ENCODE measurements at regions not wholly inside any gene's neighbourhood (a gene's known extent, or its start where the extent isn't known, plus 50 kb on each side); places are given as distances from the start of the nearest gene placed in this dataset.

DNA sequence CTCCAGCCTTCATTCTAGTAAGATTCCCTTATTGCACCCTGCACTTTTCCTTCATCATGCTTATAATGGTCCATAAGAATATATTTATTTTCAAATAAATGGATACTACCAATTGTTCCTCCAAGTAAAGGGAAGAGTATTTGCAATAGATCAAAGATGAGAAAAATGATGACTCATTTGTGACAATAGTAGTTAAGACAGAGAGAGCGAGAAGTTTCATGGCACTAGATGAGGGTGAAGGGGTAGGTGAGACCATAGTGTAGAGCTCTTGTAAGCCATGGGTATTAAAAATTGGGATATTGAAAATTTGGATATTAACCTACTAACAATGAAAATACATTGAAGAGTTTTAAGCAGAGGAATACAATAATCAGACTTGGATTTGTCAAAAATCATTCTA lies 404.6 kb downstream of the EFNA5 start:
- DNase-seq (ENCODE audit: low read depth in 4 of 4, low spot score in 3 of 4) = no peak

DNA sequence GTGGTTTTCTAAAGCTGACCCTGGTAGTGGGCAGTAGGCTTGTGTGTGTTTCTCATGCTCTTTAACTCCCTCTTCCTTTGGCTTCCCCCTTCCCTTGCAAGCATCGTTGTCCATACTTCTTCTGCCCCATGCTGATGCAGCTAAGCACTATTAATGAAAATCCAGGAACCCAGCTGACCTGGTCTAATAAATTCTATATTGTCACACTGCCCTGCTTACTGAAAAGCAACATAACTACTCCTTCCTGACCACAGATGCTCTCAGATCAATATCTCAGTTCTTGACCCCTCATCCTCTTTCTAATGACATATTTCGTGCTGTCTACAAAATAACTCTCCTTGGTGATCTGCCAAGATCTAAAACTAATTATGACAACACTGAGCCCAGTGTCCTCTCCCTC lies 405.5 kb downstream of the EFNA5 start:
- no peak for DNase-seq (ENCODE audit: low read depth in 4 of 4, low spot score in 3 of 4)

DNA sequence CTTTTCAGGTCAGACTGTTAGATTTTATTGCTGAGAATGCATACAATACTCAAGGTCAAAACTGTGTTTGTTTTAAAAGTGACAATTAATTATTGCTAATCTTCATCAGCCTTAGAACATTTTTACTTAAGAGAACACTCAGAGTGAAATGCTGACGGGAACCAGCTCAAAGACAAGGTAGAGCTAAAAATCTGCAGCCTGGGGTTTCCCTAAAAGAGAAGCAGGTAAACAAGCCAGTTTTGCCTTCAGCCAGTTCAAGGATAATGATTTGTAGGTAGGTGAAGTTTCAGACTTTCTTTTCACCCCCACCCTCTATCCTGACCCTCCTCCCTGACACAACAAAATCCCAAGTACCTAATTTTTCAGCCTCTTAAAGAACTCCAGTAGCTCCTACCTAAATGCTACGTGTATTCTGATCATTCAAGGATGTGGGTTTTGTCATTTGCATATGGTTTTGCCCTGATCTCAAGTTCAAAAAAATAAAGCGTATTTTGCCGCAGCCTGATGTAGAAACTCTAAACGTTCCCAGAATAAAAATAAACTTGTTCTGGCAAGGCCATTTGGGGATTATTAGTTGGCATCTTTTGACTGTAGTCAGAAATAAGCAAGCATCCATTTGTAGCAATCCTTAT lies 407.2 kb downstream of the EFNA5 start:
- no peak for DNase-seq (ENCODE audit: low read depth in 4 of 4, low spot score in 3 of 4)

DNA sequence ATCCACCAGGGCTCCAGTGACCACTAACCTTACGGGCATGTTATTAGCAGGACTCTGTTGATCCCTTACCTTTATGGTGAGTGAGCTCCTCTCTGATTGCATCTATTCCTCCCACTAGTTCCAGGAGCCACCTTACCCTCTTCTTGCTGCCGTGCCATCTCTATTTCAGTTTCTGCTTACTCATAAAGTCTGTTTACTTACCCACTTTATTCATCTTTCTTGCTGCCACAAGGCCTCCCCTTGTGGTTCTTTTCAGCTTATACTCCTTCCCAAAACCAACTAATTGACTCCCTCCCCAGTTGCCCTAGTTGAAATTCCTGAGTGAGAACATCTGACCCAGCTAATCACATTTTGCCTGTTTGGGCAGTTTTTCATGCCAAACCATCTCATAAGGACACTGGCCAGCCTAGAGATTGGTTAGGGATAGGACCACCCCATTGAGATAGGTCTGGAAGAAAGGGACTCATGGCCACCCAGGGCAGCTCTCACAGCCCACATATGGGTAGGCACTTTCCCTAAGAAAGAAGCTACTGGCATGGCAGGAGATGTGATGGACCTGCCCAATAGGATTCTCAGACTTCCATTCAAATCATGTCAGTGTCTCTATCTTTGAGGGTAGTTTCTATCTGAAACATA lies 412.7 kb downstream of the EFNA5 start:
- DNase-seq (ENCODE audit: low read depth in 4 of 4, low spot score in 3 of 4) = no peak

DNA sequence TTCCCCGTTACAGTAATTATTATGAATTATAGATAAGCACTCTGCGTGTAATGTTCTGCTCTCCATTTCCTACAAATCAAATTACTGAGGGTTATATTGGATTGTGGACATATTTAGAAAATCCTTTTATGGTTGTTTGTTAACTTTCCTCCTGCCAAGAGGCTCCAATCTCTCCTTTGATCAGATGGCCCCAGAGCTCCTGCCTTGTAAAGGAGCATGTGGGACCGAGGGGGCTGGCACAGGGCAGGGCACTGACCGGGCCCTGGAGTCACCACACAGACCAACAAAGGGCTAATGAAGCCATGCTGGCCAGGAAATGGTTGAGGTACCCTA lies 415.9 kb downstream of the EFNA5 start:
- DNase-seq (ENCODE audit: low read depth in 4 of 4, low spot score in 3 of 4) = no peak

DNA sequence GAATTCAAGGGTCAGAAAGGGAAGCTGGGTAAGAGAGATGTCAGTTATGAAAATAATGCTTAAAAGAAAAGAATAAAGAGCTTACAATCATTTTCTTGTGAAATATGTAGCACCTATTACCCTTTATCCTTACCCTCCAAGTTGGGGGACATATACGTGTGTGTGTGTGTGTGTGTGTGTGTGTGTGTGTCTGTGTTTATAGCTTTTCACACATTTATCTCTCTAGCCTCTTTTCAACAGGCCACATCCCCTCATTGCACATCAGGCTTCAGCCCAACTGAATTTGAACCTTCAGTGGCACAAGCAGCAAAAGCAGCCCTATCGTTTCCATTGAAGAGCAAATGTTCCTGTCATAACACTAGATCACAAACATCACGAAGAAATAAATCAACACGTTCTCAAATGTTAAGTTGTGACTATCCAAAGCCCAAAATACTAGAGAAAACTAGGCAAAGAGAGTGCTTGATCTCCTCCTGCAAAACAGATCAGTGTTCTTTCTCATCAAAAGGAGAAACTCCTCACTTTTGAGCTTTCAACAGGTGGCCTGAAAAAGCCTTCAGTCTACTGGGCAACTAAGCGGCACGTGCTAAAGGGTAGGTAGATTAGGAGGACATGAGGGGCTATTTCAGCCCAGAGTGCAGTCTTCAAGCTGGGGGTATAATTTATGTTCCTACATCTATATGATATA lies 416.4 kb downstream of the EFNA5 start:
- no peak for DNase-seq (ENCODE audit: low read depth in 4 of 4, low spot score in 3 of 4)

DNA sequence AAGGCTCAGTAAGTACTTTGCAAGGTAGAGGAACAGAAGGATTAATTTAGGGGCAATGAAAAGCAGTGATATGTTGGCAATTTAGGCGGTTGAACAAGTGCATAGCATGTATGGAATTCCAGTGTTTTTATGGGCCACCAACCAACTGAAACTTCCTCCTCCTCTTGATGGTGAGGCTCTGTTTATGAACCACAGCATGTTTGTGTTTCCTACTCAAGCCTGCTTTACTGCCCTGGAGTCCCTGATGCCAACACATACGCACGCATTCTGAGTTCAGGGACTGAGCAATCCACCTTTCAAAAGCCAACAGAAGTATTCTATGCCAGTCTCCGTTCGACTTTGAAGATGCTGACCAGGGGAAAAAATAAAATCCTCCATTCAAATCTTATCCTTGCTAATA lies 417.5 kb downstream of the EFNA5 start:
- DNase-seq (ENCODE audit: low read depth in 4 of 4, low spot score in 3 of 4) = peak; percentile 16 to 46 (median 41)

DNA sequence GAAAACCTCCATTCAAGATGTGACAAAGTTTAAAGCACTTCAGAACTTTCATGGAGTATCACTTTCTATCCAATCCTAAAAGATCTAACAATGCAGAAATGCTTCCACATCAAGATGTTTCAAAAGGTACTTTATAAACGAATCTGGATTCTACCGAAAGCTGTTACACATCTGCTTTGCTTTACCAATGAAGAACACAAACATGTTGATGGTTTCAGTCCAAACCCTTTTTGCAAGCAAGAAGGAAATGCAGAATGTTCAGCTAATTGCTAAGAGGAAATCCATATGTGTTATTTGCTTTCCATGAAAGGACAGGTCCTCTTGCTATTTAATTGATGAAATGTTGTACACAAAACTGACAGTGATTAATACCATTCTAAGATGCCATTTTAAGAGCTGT lies 419.6 kb downstream of the EFNA5 start:
- DNase-seq (ENCODE audit: low read depth in 4 of 4, low spot score in 3 of 4) = no peak

DNA sequence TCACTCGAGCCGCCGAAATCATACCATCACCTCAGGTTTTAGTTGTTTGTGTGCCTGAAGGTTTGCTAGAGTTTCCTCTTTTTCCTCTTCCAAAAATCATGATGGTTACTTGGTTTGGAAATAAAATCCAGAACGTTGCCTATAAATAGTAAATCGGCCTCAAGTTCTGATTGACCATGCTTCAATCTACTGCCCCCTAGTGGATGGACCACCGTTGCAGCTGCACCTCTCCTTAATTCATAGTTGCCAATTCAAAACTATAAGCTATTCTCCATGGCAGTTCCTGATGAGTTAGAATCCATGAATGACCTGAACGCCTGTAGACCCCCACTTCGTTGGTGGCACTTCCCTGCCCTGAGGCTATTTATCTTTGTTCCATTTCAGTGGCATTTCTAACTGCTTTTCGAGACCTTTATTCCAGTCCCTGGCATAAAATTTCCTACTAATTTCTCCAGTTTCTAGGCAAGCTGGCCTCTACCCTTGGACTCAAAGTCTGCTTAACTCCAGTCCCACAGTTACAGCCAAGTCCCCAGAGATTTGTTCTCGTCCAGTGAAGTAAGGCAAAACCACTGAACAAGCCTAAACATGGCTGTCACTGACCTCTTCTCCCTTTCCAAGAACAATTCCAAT lies 422.6 kb downstream of the EFNA5 start:
- DNase-seq (ENCODE audit: low read depth in 4 of 4, low spot score in 3 of 4) = no peak

DNA sequence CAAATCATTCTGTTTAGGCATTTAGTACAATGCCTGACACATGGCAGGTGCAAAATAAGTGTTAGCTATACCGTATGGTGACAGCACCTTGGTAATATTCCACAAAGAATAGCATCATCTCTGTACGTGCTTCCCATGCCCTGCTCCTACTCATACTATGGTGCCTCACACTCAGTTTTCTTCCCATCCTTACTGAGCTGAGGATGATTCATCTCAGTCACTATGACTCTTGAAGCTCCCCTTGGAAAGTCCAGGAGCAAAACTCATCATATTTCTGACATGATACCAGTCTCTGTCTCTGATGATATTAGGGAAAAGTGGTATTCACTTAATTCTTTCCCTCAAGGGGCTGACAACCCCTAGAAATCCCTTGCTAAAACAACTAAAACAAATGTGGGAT lies 423.3 kb downstream of the EFNA5 start:
- no peak for DNase-seq (ENCODE audit: low read depth in 4 of 4, low spot score in 3 of 4)

DNA sequence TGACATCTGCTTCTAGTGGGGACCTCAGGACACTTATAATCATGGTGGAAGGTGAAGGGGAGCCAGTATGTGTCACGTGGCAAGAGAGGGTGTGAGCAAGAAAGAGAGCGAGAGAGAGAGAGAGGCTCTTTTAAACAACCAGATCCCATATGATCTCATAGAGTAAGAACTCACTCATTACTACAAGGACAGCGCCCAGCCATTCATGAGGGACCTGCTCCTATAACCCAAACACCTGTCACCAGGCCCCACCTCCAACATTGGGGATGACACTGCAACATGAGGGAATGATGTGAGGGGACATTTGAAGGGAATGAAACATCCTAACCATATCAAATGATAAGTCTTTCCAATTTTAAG lies 427.5 kb downstream of the EFNA5 start:
- DNase-seq (ENCODE audit: low read depth in 4 of 4, low spot score in 3 of 4) = no peak

DNA sequence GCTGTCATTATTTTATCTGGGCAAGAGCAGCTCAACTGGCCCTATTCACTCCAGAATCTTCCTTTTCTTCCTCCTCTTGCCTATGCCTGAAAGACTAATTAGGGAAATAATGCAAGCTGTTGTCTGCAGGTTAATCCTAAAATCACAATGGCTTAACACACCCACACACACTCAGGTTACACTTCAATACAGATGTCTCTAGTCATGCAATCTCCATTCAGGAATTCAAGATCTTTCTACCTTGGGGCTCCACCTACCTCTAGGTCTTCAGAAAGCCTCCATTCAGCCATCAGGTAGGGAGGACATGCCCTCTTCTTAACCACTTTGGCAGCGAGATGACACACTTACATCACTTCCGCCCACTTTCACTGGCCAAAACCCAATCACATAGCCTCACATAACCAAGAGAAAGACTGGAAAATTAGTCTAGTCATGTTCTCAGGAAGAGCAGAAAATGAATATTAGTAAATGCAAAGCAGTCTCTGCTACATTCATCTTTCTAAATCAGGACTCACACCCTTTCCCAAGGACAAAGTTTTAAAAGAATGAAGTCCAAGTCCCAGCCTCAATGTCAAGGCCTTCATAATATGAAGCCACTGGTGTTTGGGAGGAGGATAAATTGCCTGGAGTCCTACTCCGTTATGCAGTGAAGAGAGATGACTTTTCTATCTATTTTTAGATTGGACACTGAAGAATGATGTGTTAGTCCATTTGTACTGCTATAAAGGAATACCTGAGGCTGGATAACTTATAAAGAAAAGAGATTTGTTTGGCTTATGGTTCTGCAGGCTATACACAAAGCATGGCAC lies 428.1 kb downstream of the EFNA5 start:
- DNase-seq (ENCODE audit: low read depth in 4 of 4, low spot score in 3 of 4) = no peak

DNA sequence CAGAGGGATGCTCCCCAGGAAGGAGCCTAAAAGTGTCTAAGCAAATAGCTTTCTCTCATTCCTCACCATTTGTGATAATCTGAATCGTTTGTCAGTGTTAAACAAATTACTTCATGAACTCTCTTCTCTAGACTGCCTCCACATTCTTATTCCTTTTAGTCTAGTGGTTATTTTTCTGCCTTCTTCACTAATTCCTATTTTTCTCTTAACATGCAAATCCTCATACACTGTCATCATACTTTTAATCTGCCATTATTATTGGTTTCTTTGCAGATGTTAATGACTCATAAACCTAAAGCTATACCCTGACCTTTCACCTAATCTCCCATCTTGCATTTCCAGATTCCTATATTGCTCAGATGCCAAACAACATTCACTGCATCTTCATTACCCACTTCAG lies 428.9 kb downstream of the EFNA5 start:
- DNase-seq (ENCODE audit: low read depth in 4 of 4, low spot score in 3 of 4) = no peak

DNA sequence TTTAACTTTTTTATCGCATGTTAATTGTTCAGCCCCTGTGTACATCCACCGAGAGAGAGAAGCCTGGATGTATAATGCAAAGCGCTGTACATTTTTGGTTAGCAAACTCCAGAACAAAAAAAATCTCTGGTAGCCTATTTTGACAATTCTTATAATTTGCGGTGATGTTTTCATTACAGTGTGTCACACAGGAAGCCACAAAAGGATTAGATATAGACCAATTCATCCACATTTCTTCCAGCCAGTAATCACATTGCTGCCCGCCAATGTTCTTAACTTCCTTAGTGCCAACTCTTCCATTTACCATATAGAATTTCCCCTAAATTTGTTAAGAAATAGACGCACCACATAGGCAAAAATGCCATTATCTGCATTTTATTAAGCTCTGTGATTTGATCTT lies 435.6 kb downstream of the EFNA5 start:
- DNase-seq (ENCODE audit: low read depth in 4 of 4, low spot score in 3 of 4) = no peak

DNA sequence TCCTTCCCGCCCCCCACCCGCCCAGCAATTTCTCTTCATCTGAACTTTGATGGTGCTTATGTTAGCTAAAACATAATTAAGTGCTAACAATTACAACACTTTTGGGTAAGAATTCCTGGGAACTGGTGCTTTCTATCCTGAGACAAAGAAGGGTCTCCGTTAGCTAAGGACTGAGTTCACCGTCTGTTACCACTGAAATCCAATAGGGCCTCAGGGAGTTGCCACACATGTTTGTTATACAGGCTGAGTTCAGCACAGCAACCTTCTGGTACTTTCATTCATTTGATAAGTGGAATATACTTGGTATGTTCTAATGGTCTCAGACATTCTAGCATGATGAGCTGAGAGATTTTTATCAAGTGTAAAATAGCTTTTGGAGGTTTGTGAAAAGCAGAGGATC lies 437.9 kb downstream of the EFNA5 start:
- DNase-seq (ENCODE audit: low read depth in 4 of 4, low spot score in 3 of 4) = no peak

DNA sequence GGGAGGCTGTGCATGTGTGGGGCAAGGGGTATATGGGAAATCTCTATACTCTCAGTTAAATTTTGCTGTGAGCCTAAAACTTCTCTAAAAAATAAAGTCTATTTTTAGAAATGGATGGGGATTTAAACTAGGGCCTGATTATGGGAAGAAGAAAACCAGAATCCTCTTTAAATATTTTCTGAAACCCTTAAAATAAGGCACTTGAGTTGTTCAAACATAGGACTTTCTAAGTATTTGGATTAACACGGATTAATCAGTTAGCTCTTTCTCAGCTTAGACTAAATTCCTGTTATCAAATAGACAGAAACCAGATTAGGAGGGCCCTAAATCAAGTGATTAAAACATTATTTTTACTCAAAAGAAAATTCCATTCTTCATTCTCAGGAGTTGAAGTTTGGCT lies 438.4 kb downstream of the EFNA5 start:
- DNase-seq (ENCODE audit: low read depth in 4 of 4, low spot score in 3 of 4) = no peak

DNA sequence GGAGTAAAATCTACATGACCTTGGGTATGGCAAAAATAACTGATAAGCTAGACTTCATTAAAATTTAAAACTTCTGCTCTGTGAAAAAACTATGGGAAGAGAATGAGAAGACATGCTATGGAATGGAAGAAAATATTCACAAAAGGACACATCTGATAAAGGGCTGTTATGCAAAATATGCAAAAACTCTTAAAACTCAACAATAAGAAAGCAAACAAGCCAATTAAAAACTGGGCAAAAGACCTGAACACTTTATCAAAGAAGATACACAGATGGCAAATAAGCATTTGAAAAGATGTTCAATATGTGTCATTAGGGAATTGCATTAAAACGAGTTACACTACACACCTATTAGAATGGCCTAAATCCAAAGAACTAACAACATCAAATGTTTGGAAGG lies 439.5 kb downstream of the EFNA5 start:
- no peak for DNase-seq (ENCODE audit: low read depth in 4 of 4, low spot score in 3 of 4)

DNA sequence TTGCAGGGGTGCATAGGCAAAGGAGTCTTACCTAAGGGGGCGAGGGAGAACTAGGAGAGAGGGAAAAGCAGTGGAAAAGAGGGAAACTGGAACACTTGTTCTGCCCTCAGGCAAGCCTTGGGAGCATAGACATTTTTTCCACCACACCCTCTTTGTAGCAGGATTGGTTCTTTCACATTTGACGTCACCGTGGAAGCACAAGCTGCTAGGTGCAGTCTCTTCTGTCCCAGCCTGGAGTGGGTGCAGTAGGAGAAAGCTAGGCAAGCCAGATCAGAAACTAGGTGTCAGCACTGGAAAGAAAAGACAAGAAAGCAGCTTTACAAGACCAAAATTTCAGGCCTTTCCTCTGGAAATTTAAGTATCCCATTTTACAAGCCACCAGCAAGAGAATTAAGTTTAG lies 440.4 kb downstream of the EFNA5 start:
- no peak for DNase-seq (ENCODE audit: low read depth in 4 of 4, low spot score in 3 of 4)

DNA sequence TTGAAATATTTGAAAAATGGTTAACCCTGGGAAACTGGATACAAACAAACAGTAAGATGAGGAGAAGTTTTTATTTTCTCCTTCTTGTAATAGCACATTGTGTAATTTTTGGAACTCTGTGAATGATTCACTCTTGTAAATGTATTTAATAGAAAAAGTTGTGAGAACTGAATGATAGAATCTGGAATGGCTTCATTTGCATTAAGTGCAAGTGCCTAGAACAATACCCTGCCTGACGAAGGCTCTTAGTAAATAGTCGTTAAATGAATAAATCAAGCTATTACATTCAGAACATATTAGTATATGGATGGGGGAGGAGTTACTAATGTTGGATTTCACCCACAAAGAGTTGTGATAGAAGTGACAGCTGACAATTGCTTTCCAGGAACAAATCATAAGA lies 442.5 kb downstream of the EFNA5 start:
- no peak for DNase-seq (ENCODE audit: low read depth in 4 of 4, low spot score in 3 of 4)

DNA sequence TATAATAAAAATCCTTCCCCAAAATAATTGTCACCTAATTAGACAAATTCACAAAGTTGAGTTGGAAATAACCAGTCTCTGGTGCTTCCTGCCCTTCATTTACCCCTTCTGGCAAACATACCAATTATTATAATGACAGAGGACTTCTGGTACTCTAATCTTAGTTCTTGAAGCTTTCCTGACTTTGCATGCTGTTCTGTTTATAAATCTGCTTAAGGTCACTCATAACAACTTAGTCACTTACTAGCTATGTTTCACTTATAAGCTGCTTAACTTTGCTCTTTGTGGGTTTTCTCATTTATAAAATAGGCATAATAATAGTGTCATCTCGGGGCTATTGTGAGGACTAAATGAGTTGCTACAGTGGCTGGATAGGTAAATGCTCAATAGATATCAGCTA lies 446.5 kb downstream of the EFNA5 start:
- no peak for DNase-seq (ENCODE audit: low read depth in 4 of 4, low spot score in 3 of 4)

DNA sequence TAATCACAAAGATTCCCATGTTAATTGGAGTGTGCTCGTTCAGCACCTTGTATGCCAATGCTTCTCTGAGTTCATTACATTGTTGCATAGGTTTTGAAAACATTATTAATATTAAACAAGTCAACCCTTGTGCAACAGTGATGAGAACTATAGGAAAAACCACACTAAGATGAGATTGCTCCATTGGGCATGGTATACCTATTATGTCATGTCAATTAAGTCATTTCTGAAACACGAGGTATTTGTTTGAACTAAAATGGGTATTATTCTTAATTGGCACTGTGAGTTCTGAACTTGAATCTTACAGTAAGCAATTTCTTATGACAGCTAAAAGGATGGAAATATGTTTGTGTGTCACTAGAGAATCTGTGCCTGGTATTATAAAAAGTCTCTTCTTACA lies 447.7 kb downstream of the EFNA5 start:
- DNase-seq (ENCODE audit: low read depth in 4 of 4, low spot score in 3 of 4) = no peak

Data from left renal pelvis (tissue), 4 donors.